Activated T-cell treated with anti-CD3 and anti-CD28 coated beads, Interleukin-2, amount 50 U/mL, for 1 hour (primary cell): ENCODE measurements at regions not wholly inside any gene's neighbourhood (a gene's known extent, or its start where the extent isn't known, plus 50 kb on each side); places are given as distances from the start of the nearest gene placed in this dataset.

ENCODE experiments used
- DNase-seq: peaks from one replicate; pipeline ENCODE4 v3.0.0-alpha.2; 2020

- DNase-seq = no peak
These were observed 437.8 kb downstream of the CDH26 start for GRCh38 chr20:60395991-60396390.

- no peak for DNase-seq
These were observed 442.3 kb downstream of the CDH26 start for GRCh38 chr20:60400567-60400966.

- DNase-seq = no peak
These were observed 444.2 kb downstream of the CDH26 start for GRCh38 chr20:60402189-60403058.

GRCh38 chr20:60403105-60403741, 445.0 kb downstream of the CDH26 start:
- no peak for DNase-seq

- no peak for DNase-seq
These were observed 449.0 kb downstream of the CDH26 start for GRCh38 chr20:60407011-60407771.

GRCh38 chr20:60407938-60408337, 449.7 kb downstream of the CDH26 start:
- DNase-seq = no peak

GRCh38 chr20:60408435-60408834, 450.2 kb downstream of the CDH26 start:
- DNase-seq = no peak

GRCh38 chr20:60410618-60411264, 452.5 kb downstream of the CDH26 start:
- no peak for DNase-seq

- no peak for DNase-seq
These were observed 453.6 kb downstream of the CDH26 start for GRCh38 chr20:60411813-60412212.

GRCh38 chr20:60420676-60421229, 462.5 kb downstream of the CDH26 start:
- no peak for DNase-seq

- no peak for DNase-seq
These were observed 464.6 kb downstream of the CDH26 start for GRCh38 chr20:60422848-60423247.

GRCh38 chr20:60424267-60424902, 466.2 kb downstream of the CDH26 start:
- DNase-seq = no peak

GRCh38 chr20:60427516-60427915, 469.3 kb downstream of the CDH26 start:
- no peak for DNase-seq

- DNase-seq = no peak
These were observed 470.4 kb downstream of the CDH26 start for GRCh38 chr20:60428651-60429050.

GRCh38 chr20:60430516-60431001, 472.3 kb downstream of the CDH26 start:
- no peak for DNase-seq

- no peak for DNase-seq
These were observed 473.1 kb downstream of the CDH26 start for GRCh38 chr20:60431349-60431748.

- DNase-seq = no peak
These were observed 479.2 kb downstream of the CDH26 start for GRCh38 chr20:60437418-60437817.

GRCh38 chr20:60446267-60447111, 488.3 kb downstream of the CDH26 start:
- no peak for DNase-seq

- DNase-seq = no peak
These were observed 489.5 kb downstream of the CDH26 start for GRCh38 chr20:60447703-60448102.

GRCh38 chr20:60453388-60454246, 495.4 kb downstream of the CDH26 start:
- DNase-seq = no peak
